A549 (cell line): ENCODE measurements at regions not wholly inside any gene's neighbourhood (a gene's known extent, or its start where the extent isn't known, plus 50 kb on each side); places are given as distances from the start of the nearest gene placed in this dataset.

ENCODE experiments used
- ATAC-seq, 2 experiments: fragments of 200-7000 bp in 1 of 2; fragments of >200 bp in 1 of 2; cut with Nextera tagmentation in 1 of 2; cut with Tn5 transposase in 1 of 2; 3 replicates each; pipeline versions ENCODE4 v1.8.0 to v1.9.1; 2018 to 2020; ENCODE audit warnings: mild to moderate bottlenecking in 1 of 2, moderate library complexity in 1 of 2
- CTCF ChIA-PET: fragments of 300-600 bp; sonication (Branson Sonifier 250); formaldehyde crosslinking; extraction: SDS; loops from one replicate; lab custom pipeline; 2021; ENCODE audit warnings: antibody characterized with exemption, inconsistent platforms; lab: Yijun Ruan, JAX
- POLR2A ChIA-PET: fragments of 350-600 bp; formaldehyde crosslinking; extraction: SDS; loops from one replicate; lab custom pipeline; 2021; ENCODE audit warnings: antibody characterized with exemption, inconsistent platforms; lab: Yijun Ruan, JAX
- DNase-seq, 2 experiments: peaks; one replicate each; pipeline versions ENCODE4 v3.0.0 to v3.0.0-alpha.2; 2011 to 2016; ENCODE audit warnings: low read depth in 1 of 2, low spot score in 1 of 2
- FAIRE-seq: peaks from 2 replicates; lab custom pipeline; 2011; peaks lifted over from hg19 to GRCh38; lab: Jason Lieb, UNC
- H3K27ac ChIP-seq, 2 experiments: fragments of >200 bp; sonication (Bioruptor Twin); formaldehyde crosslinking; 3 replicates each; pipeline ENCODE4 v1.5.1; 2016 to 2017
- H3K4me1 ChIP-seq: fragments of >200 bp; sonication (Bioruptor Twin); formaldehyde crosslinking; 3 replicates; pipeline ENCODE4 v1.6.1; 2016
- H3K4me2 ChIP-seq: fragments of >200 bp; sonication (Bioruptor Twin); formaldehyde crosslinking; 3 replicates; pipeline ENCODE4 v1.6.1; 2016
- H3K4me3 ChIP-seq: fragments of >200 bp; sonication (Bioruptor Twin); formaldehyde crosslinking; 3 replicates; pipeline ENCODE4 v1.5.1; 2016
- H3K9me3 ChIP-seq: fragments of >200 bp; sonication (Bioruptor Twin); formaldehyde crosslinking; 3 replicates; pipeline ENCODE4 v1.6.1; 2016
- ATOH8 ChIP-seq: fragments of 250-450 bp; sonication (Bioruptor Pico); IDR thresholded peaks from 2 replicates; pipeline ENCODE4 v1.5.0; 2020; ENCODE audit warnings: low read depth, mild to moderate bottlenecking, moderate library complexity
- CBX2 ChIP-seq: fragments of 200-600 bp; sonication (generic); IDR thresholded peaks from 2 replicates; pipeline ENCODE4 v1.6.1; 2016; ENCODE audit warnings: low read depth, mild to moderate bottlenecking, borderline replicate concordance
- CBX8 ChIP-seq: fragments of 200-600 bp; sonication (generic); IDR thresholded peaks from 2 replicates; pipeline ENCODE4 v1.6.1; 2016
- CEBPB ChIP-seq, 2 experiments: fragments of >200 bp in 1 of 2; sonication (Bioruptor Twin) in 1 of 2; formaldehyde crosslinking in 1 of 2; IDR thresholded peaks; 2 replicates each; pipeline ENCODE4 v1.6.1; 2012 to 2016
- EP300 ChIP-seq, 2 experiments: fragments of >200 bp; sonication (Bioruptor Twin); formaldehyde crosslinking; IDR thresholded peaks; 2 replicates in 1 of 2; 3 replicates in 1 of 2; pipeline ENCODE4 v1.6.1; 2016 to 2017
- ESRRA ChIP-seq: fragments of 150-350 bp; IDR thresholded peaks from 2 replicates; pipeline ENCODE4 v1.6.1; 2014; ENCODE audit warnings: mild to moderate bottlenecking, low read length, borderline replicate concordance
- FOSB ChIP-seq: fragments of 250-450 bp; sonication (Bioruptor Pico); IDR thresholded peaks from 2 replicates; pipeline ENCODE4 v1.5.0; 2020; ENCODE audit warnings: mild to moderate bottlenecking, moderate library complexity
- FOSL2 ChIP-seq, 2 experiments: fragments of 450-650 bp in 1 of 2; fragments of >200 bp in 1 of 2; sonication (Bioruptor Twin) in 1 of 2; formaldehyde crosslinking; IDR thresholded peaks; 2 replicates each; pipeline versions ENCODE4 v1.5.0 to v1.6.1; 2016 to 2020; ENCODE audit warnings: mild to moderate bottlenecking in 1 of 2, moderate library complexity in 1 of 2
- FOXS1 ChIP-seq: fragments of 250-450 bp; sonication (Bioruptor Pico); IDR thresholded peaks from 2 replicates; pipeline ENCODE4 v1.5.0; 2020; ENCODE audit warnings: mild to moderate bottlenecking, moderate library complexity
- GATA3 ChIP-seq: IDR thresholded peaks from 2 replicates; pipeline ENCODE4 v1.6.1; 2012; ENCODE audit warnings: borderline replicate concordance
- HOXB5 ChIP-seq: fragments of 250-450 bp; sonication (Bioruptor Pico); IDR thresholded peaks from 2 replicates; pipeline ENCODE4 v1.5.0; 2020; ENCODE audit warnings: mild to moderate bottlenecking, moderate library complexity
- JUN ChIP-seq, 2 experiments: fragments of >200 bp; sonication (Bioruptor Twin); formaldehyde crosslinking; IDR thresholded peaks; 2 replicates in 1 of 2; 3 replicates in 1 of 2; pipeline ENCODE4 v1.6.1; 2016 to 2017
- JUNB ChIP-seq: fragments of >200 bp; sonication (Bioruptor Twin); formaldehyde crosslinking; IDR thresholded peaks from 2 replicates; pipeline ENCODE4 v1.6.1; 2016
- KDM5A ChIP-seq: fragments of 200-600 bp; sonication (generic); IDR thresholded peaks from 2 replicates; pipeline ENCODE4 v1.6.1; 2016; ENCODE audit warnings: antibody characterized with exemption, mild to moderate bottlenecking
- MAZ ChIP-seq: fragments of 150-350 bp; IDR thresholded peaks from 2 replicates; pipeline ENCODE4 v1.6.1; 2014; ENCODE audit warnings: antibody characterized with exemption, low read depth, low read length, borderline replicate concordance
- NR3C1 ChIP-seq: fragments of >200 bp; sonication (Bioruptor Twin); formaldehyde crosslinking; IDR thresholded peaks from 3 replicates; pipeline ENCODE4 v1.6.1; 2017
- PHF8 ChIP-seq: fragments of 200-600 bp; sonication (generic); IDR thresholded peaks from 2 replicates; pipeline ENCODE4 v1.6.1; 2016; ENCODE audit warnings: low read depth, mild to moderate bottlenecking, antibody characterized with exemption, moderate library complexity, borderline replicate concordance
- POLR2A ChIP-seq: IDR thresholded peaks from 2 replicates; pipeline ENCODE4 v1.6.1; 2012; ENCODE audit warnings: mild to moderate bottlenecking, low read length
- POLR2AphosphoS2 ChIP-seq: conservative IDR thresholded peaks from 2 replicates; pipeline ENCODE4 v1.6.1; 2012; ENCODE audit warnings: low read length, improper control_type of control experiment, inconsistent platforms
- RAD21 ChIP-seq, 2 experiments: fragments of >200 bp in 1 of 2; sonication (Bioruptor Twin) in 1 of 2; formaldehyde crosslinking in 1 of 2; IDR thresholded peaks in 1 of 2; conservative IDR thresholded peaks in 1 of 2; 2 replicates in 1 of 2; 3 replicates in 1 of 2; pipeline ENCODE4 v1.6.1; 2012 to 2018; ENCODE audit warnings: inconsistent platforms in 1 of 2
- RARB ChIP-seq: fragments of 250-450 bp; sonication (Bioruptor Pico); IDR thresholded peaks from 2 replicates; pipeline ENCODE4 v1.8.0; 2021; ENCODE audit warnings: mild to moderate bottlenecking, moderate library complexity
- RFX5 ChIP-seq: fragments of 450-650 bp; IDR thresholded peaks from 2 replicates; pipeline ENCODE4 v1.7.1; 2014; ENCODE audit warnings: antibody characterized with exemption, mild to moderate bottlenecking, moderate library complexity
- SREBF2 ChIP-seq: fragments of 450-650 bp; IDR thresholded peaks from 2 replicates; pipeline ENCODE4 v1.6.1; 2014; ENCODE audit warnings: mild to moderate bottlenecking, moderate library complexity
- TFCP2L1 ChIP-seq: fragments of 250-450 bp; sonication (Bioruptor Pico); IDR thresholded peaks from 2 replicates; pipeline ENCODE4 v1.5.0; 2021; ENCODE audit warnings: mild to moderate bottlenecking
- ZSCAN20 ChIP-seq: fragments of 250-450 bp; sonication (Bioruptor Pico); IDR thresholded peaks from 2 replicates; pipeline ENCODE4 v1.8.0; 2022; ENCODE audit warnings: mild to moderate bottlenecking, moderate library complexity
- whole genome bisulfite sequencing: methylation state at CpG from one replicate; pipeline ENCODE4 v1.1.6; 2017; ENCODE audit errors: missing lambda C conversion rate; 5-methylcytosine and 5-hydroxymethylcytosine counted together
- TF ChIP-seq, protein P1 (sequence below): fragments of >200 bp; sonication (Bioruptor Twin); formaldehyde crosslinking; IDR thresholded peaks from 2 replicates; pipeline ENCODE4 v1.6.1; 2016
- TF ChIP-seq, protein P2 (sequence below): fragments of >200 bp; sonication (Bioruptor Twin); formaldehyde crosslinking; IDR thresholded peaks from 3 replicates; pipeline ENCODE4 v1.6.1; 2016

DNA sequence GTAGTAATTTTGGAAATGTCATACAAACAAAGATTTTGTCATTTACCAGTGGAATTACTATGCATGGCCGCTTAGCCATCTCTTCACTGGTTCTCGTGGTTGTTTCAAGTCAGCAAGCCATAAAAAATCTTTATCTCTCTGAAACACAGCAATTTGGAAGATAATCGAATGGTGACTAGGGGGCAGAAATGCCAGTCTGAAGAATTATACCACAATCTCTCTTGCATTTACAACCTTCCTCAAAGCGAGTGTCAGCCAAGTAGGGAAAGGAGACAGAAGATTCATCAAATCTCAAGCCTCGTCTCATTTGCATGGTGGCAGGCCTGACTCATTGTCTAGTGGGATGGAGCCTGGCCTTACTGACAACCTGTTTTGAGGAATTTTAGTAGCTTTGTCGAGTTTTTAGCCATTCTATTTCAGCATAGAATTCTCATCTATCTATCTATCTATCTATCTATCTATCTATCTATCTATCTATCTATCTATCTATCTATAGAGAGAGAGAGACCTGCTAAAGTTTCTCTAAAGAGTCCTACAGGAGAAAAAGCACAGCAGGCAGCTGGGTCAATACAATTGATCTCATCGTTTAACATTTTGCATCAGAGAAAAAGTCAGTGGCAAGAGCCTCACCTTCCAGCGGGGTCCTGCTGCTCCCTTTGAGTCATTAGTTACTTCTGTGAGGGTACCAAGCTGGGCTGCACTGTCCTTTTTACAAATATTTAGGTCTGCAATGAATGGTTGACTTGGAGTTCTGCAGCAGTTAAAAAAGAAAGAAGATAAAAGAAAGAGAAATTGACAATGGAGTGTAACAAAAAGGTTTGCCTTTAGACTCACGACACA is 572.8 kb downstream of the TFAP2A start:
- H3K9me3 ChIP-seq, result peaks cover 8% of the 10 kb centered on the region; the same call in 1 of the 3 replicates
- TF ChIP-seq JUNB (no peak), FOXS1 (CRISPR knock-in tag) (no peak), GATA3 (no peak), KDM5A (no peak), EP300 (IDR thresholded peaks at IDR 0.05) (no peak), POLR2AphosphoS2 (no peak), CBX8 (no peak), PHF8 (no peak), RAD21 (conservative IDR thresholded peaks at IDR 0.05 in 1 of 2, IDR thresholded peaks at IDR 0.05 in 1 of 2) (no peak), TFCP2L1 (CRISPR knock-in tag) (no peak), ESRRA (no peak)
- TF ChIP-seq, protein P1, sequence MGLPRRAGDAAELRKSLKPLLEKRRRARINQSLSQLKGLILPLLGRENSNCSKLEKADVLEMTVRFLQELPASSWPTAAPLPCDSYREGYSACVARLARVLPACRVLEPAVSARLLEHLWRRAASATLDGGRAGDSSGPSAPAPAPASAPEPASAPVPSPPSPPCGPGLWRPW, result no peak
- DNase-seq (no peak), ATAC-seq (no peak), FAIRE-seq (no peak)
- no peak overlapping the region for H3K4me3 ChIP-seq
- no peak overlapping the region for H3K4me2 ChIP-seq
- no peak overlapping the region for H3K27ac ChIP-seq
- POLR2A ChIA-PET, result no interaction called here
- CTCF ChIA-PET, result no interaction called here
- no peaks in the 10 kb centered on the region for H3K4me1 ChIP-seq
- 60% methylated on average over 9 of the region's 9 CpGs for WGBS

- Histone ChIP-seq H3K4me1 (no peaks in the 10 kb centered on the region), H3K27ac (no peak overlapping the region), H3K9me3 (no peaks in the 10 kb centered on the region), H3K4me2 (no peak overlapping the region), H3K4me3 (no peak overlapping the region)
- ChIA-PET CTCF (no interaction called here), POLR2A (no interaction called here)
- ATAC-seq, result no peak
- no peak for FAIRE-seq
- TF ChIP-seq FOSL2 (IDR thresholded peaks at IDR 0.05) (no peak), FOSL2 (CRISPR knock-in tag; IDR thresholded peaks at IDR 0.05) (no peak), CEBPB (IDR thresholded peaks at IDR 0.05) (no peak)
- DNase-seq, result no peak
- 81% methylated on average over 4 of the region's 4 CpGs for WGBS
Measured at GRCh38 chr6:9834233-9834632, 580.6 kb downstream of the TFAP2A start.

GRCh38 chr6:9831783-9832182 is 583.1 kb downstream of the TFAP2A start:
- Histone ChIP-seq H3K27ac (no peak overlapping the region), H3K4me1 (no peaks in the 10 kb centered on the region), H3K4me3 (no peak overlapping the region)
- POLR2A ChIA-PET, result no interaction called here
- FAIRE-seq (no peak), ATAC-seq (no peak)
- no peak for TF ChIP-seq JUN (IDR thresholded peaks at IDR 0.05)
- TF ChIP-seq ESRRA, result no peak
- TF ChIP-seq CBX2, result no peak
- no peak for TF ChIP-seq NR3C1
- TF ChIP-seq HOXB5 (CRISPR knock-in tag), result no peak
- no peak for TF ChIP-seq FOSB (CRISPR knock-in tag)
- no peak for TF ChIP-seq ATOH8 (CRISPR knock-in tag)
- TF ChIP-seq, protein P2, sequence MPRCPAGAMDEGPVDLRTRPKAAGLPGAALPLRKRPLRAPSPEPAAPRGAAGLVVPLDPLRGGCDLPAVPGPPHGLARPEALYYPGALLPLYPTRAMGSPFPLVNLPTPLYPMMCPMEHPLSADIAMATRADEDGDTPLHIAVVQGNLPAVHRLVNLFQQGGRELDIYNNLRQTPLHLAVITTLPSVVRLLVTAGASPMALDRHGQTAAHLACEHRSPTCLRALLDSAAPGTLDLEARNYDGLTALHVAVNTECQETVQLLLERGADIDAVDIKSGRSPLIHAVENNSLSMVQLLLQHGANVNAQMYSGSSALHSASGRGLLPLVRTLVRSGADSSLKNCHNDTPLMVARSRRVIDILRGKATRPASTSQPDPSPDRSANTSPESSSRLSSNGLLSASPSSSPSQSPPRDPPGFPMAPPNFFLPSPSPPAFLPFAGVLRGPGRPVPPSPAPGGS, result no peak
- TF ChIP-seq SREBF2, result no peak
- no peak for TF ChIP-seq TFCP2L1 (CRISPR knock-in tag)
- TF ChIP-seq GATA3, result no peak
- no peak for TF ChIP-seq ZSCAN20
- TF ChIP-seq RARB (CRISPR knock-in tag), result no peak
- TF ChIP-seq POLR2A, result no peak
- TF ChIP-seq CBX8, result no peak
- no peak for TF ChIP-seq RFX5
- no peak for TF ChIP-seq MAZ
- no peak for TF ChIP-seq FOSL2 (IDR thresholded peaks at IDR 0.05)
- TF ChIP-seq FOSL2 (CRISPR knock-in tag; IDR thresholded peaks at IDR 0.05), result no peak
- TF ChIP-seq, all 56 proteins: peak for 0
- H3K9me3 ChIP-seq, result no peaks in the 10 kb centered on the region
- CTCF ChIA-PET, result no interaction called here
- DNase-seq, result no peak
- no peak overlapping the region for H3K4me2 ChIP-seq
